ENCODE measurements at regions not wholly inside any gene's neighbourhood (a gene's known extent, or its start where the extent isn't known, plus 50 kb on each side); places are given as distances from the start of the nearest gene placed in this dataset.
A peak's percentile ranks its signal among the peaks of the same experiment; 100 is the strongest.

DNA sequence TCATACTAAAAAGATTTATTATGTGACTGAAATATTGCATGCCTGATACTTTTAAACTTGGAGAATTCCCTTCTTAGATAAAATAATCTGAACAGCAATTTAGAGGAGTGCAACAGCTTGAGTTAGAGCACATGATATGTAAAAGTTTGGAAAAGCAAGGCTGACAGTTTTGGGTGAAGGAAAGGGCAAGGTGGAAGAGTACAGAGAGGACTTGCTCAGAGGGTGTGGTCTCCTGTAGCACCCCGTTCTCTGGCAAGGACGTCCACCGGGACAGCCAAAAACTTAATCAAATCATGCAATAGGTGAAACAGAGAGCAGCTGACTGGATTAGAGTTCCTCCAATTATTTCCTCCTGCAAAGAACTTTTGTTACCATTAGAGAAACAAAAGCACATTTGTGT lies 65.2 kb upstream of the PDZRN4 start:
- H3K4me1 ChIP-seq, result peaks cover 0 to 19% (median 0%) of the 10 kb centered on the region in 4 donors
- no peak overlapping the region for H3K27ac ChIP-seq
- H3K36me3 ChIP-seq, result no peaks in the 10 kb centered on the region
- TF ChIP-seq POLR2AphosphoS5 (IDR thresholded peaks at IDR 0.05), result no peak
- TF ChIP-seq POLR2A (IDR thresholded peaks at IDR 0.05), result no peak
- TF ChIP-seq, protein P1, sequence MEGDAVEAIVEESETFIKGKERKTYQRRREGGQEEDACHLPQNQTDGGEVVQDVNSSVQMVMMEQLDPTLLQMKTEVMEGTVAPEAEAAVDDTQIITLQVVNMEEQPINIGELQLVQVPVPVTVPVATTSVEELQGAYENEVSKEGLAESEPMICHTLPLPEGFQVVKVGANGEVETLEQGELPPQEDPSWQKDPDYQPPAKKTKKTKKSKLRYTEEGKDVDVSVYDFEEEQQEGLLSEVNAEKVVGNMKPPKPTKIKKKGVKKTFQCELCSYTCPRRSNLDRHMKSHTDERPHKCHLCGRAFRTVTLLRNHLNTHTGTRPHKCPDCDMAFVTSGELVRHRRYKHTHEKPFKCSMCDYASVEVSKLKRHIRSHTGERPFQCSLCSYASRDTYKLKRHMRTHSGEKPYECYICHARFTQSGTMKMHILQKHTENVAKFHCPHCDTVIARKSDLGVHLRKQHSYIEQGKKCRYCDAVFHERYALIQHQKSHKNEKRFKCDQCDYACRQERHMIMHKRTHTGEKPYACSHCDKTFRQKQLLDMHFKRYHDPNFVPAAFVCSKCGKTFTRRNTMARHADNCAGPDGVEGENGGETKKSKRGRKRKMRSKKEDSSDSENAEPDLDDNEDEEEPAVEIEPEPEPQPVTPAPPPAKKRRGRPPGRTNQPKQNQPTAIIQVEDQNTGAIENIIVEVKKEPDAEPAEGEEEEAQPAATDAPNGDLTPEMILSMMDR (IDR thresholded peaks at IDR 0.05), result no peak
- TF ChIP-seq EP300 (IDR thresholded peaks at IDR 0.05), result no peak
- intact Hi-C loops (cut with DNase I; ENCODE audit: low total_unique reads), result no loop called here
- WGBS, 5 donors, result 15 to 36% (median 29%) methylated on average over 3 of the region's 3 CpGs
- H3K4me3 ChIP-seq, result no peak overlapping the region
- no peaks in the 10 kb centered on the region for H3K9me3 ChIP-seq
- peak in 1 of 2 donors; percentile 13 for DNase-seq
- no peaks in the 10 kb centered on the region for H3K27me3 ChIP-seq

DNA sequence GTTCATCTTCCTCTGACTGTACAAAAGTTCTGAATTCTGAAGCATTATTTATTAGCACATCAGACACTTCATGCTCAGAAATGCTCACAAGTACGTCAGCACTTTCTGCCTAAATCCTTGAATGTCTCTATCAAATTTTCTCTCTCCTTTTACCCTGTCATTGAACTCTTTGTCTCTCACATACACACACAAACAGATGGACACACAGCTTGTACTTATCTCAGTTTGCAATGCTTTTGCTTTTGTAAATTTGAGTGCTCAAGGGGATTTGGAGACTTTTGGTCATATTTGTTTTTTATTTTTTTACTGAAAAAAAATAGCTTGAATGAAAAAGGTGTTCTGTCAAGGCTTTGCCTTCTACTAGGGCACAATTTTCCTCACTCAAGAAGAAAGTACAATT lies 64.2 kb upstream of the PDZRN4 start:
- Histone ChIP-seq H3K4me3 (no peak overlapping the region), H3K36me3 (no peaks in the 10 kb centered on the region), H3K27ac (no peak overlapping the region), H3K9me3 (no peaks in the 10 kb centered on the region), H3K27me3 (no peaks in the 10 kb centered on the region), H3K4me1 (peaks cover 0 to 19% (median 0%) of the 10 kb centered on the region in 4 donors)
- no peak for DNase-seq
- TF ChIP-seq POLR2AphosphoS5 (IDR thresholded peaks at IDR 0.05) (no peak), POLR2A (IDR thresholded peaks at IDR 0.05) (no peak), EP300 (IDR thresholded peaks at IDR 0.05) (no peak)
- TF ChIP-seq, protein P1 (IDR thresholded peaks at IDR 0.05), result no peak
- WGBS, 5 donors, result 75 to 86% (median 84%) methylated on average over 1 of the region's 1 CpG
- intact Hi-C loops (cut with DNase I; ENCODE audit: low total_unique reads), result no loop called here

All from stomach (tissue), 8 donors.